NCI-H2227 (cell line): ENCODE measurements at regions not wholly inside any gene's neighbourhood (a gene's known extent, or its start where the extent isn't known, plus 50 kb on each side); places are given as distances from the start of the nearest gene placed in this dataset.

Experiments
- DNase-seq: peaks from one replicate; lab custom pipeline; 2025; ENCODE audit not compliant: unreplicated experiment; lab: John Stamatoyannopoulos, UW

- DNase-seq: no peak
These were observed 93.0 kb upstream of the DUSP10 start for GRCh38 chr1:221834698-221835513.

- DNase-seq: no peak
These were observed 90.7 kb upstream of the DUSP10 start for GRCh38 chr1:221832617-221833016.

- DNase-seq: no peak
These were observed 90.3 kb upstream of the DUSP10 start for GRCh38 chr1:221832151-221832550.

GRCh38 chr1:221829327-221830015 lies 87.6 kb upstream of the DUSP10 start:
- DNase-seq: no peak

- DNase-seq: no peak
These were observed 85.4 kb upstream of the DUSP10 start for GRCh38 chr1:221827307-221827642.

- no peak for DNase-seq
These were observed 83.0 kb upstream of the DUSP10 start for GRCh38 chr1:221824909-221825308.

- no peak for DNase-seq
These were observed 82.1 kb upstream of the DUSP10 start for GRCh38 chr1:221824025-221824424.

- DNase-seq: no peak
These were observed 81.7 kb upstream of the DUSP10 start for GRCh38 chr1:221823561-221823960.

GRCh38 chr1:221823149-221823548 lies 81.3 kb upstream of the DUSP10 start:
- DNase-seq: no peak

- DNase-seq: no peak
These were observed 80.7 kb upstream of the DUSP10 start for GRCh38 chr1:221822591-221822990.

GRCh38 chr1:221816899-221817298 lies 75.0 kb upstream of the DUSP10 start:
- no peak for DNase-seq

GRCh38 chr1:221815660-221816059 lies 73.8 kb upstream of the DUSP10 start:
- DNase-seq: no peak

GRCh38 chr1:221813887-221814286 lies 72.0 kb upstream of the DUSP10 start:
- DNase-seq: no peak

GRCh38 chr1:221812905-221813597 lies 71.2 kb upstream of the DUSP10 start:
- no peak for DNase-seq

- DNase-seq: no peak
These were observed 70.3 kb upstream of the DUSP10 start for GRCh38 chr1:221812088-221812752.

- DNase-seq: no peak
These were observed 68.5 kb upstream of the DUSP10 start for GRCh38 chr1:221810406-221810805.

- DNase-seq: no peak
These were observed 67.5 kb upstream of the DUSP10 start for GRCh38 chr1:221809091-221810029.

- no peak for DNase-seq
These were observed 65.1 kb upstream of the DUSP10 start for GRCh38 chr1:221806984-221807383.

- no peak for DNase-seq
These were observed 64.3 kb upstream of the DUSP10 start for GRCh38 chr1:221806236-221806635.

GRCh38 chr1:221805121-221805520 lies 63.2 kb upstream of the DUSP10 start:
- DNase-seq: no peak
